CD4-positive, alpha-beta T cell treated with Interferon alpha-2 for 1 hour (primary cell): ENCODE measurements at regions not wholly inside any gene's neighbourhood (a gene's known extent, or its start where the extent isn't known, plus 50 kb on each side); places are given as distances from the start of the nearest gene placed in this dataset.

Experiments used
- DNase-seq, 2 donors: peaks; one replicate each; pipeline ENCODE4 v3.0.0-alpha.2; 2020 to 2022

GRCh38 chr5:6058055-6058715 is 320.2 kb downstream of the MED10 start:
- DNase-seq, result no peak

DNA sequence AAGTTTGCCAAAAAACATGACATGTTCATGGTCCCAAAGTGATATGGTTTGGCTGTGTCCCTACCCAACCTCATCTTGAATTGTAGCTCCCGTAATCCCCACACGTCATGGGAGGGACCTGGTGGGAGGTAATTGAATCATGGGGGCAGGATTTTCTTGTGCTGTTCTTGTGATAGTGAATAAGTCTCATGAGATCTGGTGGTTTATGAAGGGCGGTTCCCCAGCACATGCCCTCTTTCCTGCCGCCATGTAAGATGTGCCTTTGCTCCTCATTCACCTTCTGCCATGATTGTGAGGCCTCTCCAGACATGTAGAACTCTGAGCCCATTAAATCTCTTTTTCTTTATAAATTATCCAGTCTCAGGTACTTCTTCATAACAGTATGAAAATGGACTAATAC is 322.1 kb downstream of the MED10 start:
- DNase-seq, result no peak

DNA sequence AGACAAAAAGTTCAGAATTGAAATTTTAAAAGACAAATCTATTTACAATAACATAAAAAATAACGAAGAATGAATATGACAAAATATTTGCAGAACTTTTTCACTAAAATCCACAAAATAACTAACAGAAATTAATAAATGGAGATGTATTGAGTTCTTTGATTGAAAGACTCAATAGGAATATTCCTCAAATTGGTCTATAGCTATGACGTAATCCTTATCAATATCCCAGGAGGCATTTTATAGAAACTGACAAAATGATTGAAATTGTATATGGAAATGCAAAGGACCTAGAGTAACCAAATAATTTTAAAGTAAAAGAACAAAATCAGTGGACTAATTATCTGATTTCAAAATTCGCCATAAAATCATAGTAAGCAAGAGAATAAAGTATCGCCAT is 328.7 kb downstream of the MED10 start:
- DNase-seq, result no peak

DNA sequence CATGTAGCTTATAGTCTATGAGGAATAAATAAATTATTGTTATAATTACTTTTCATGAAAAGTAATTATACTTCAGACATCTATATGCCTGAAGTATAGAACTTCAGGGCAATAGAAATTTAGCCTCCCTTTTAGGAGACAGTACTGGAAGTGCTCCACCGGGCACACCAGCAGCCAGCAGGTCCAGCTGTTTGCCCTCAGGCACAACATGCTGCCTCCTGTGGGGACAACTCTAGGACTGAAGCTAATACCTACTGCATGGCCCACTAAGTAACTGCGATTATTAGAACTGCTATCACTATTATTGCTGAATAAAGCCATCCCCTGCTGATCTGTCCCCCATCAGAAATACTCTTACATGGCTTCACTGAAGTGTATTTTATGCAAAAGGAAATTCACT is 329.6 kb downstream of the MED10 start:
- DNase-seq, result no peak

DNA sequence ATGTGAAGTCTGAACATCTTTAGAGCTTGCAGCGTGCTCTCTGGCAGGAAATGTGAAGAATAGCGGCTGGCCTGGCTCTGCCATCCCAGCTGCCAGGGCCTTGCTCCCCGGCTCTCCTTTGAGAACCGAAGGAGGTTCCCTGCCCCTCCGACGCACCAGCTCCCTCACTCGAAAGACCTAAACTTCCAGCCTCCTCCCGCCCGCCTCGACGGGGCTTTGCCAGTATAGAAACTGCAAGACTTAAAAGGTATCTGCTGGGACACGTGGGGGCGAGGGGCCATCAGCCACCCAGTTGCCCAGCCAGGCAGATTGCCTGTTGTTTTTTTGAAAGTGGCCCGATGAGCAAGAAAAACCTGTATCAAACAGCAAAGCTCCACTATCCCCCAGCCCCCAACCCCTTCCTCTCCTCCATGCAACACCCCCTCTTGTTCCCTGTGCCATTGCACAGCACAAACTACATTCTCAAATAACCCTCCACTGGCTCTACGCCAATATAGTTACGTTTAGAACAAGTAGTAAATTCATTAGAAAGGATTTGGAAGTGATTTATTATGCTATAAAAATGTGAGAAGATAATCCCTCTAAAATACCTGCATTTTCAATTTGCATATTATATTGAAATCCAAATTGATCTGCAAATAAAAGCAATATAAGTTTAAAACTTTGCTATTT is 331.9 kb downstream of the MED10 start:
- DNase-seq, result no peak

GRCh38 chr5:6043491-6044310 is 334.6 kb downstream of the MED10 start:
- DNase-seq, result no peak

- DNase-seq, result no peak
These were observed 336.3 kb downstream of the MED10 start for GRCh38 chr5:6041977-6042550.

- DNase-seq, result no peak
These were observed 339.2 kb downstream of the MED10 start for GRCh38 chr5:6039111-6039510.

DNA sequence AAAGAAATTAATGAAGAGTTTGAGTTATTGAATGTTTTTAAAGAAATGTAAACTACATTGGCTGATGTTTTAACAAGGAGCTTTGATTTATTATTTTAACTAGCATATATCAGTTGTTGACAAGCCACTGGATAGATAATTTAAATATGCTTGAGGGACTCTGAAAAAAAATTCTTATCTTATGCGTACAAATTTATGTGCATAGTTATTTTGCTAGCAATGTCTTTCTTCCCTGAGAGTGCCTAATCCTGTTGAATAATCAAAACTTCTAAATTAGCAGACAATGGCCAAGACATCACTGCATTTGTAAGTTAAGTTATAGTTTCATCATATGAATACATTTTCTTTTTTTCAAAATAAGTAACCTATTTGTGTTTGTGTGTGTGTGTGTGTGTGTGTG is 342.3 kb downstream of the MED10 start:
- no peak for DNase-seq

GRCh38 chr5:6029811-6030271 is 348.5 kb downstream of the MED10 start:
- no peak for DNase-seq

- no peak for DNase-seq
These were observed 351.5 kb downstream of the MED10 start for GRCh38 chr5:6026766-6027406.

DNA sequence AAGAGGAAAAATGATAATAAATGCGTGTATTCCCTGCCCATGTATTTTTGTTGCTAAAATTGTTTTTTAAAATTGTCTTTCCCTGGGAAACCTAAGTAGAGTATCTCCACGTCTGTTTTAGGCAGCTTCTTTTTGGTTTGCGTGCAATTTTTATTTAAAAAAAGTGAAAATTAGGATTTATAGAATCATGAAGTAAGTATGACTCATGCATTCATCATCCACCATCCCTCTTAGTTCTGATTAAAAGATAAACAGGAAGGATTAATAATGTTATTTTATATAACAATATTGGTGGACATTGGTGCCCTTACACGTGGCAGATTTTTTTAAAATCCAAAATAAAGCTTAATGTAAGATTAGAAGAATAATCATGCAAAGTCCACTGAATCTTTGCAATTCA is 358.7 kb downstream of the MED10 start:
- no peak for DNase-seq

- no peak for DNase-seq
These were observed 364.8 kb downstream of the MED10 start for GRCh38 chr5:6013506-6013905.

DNA sequence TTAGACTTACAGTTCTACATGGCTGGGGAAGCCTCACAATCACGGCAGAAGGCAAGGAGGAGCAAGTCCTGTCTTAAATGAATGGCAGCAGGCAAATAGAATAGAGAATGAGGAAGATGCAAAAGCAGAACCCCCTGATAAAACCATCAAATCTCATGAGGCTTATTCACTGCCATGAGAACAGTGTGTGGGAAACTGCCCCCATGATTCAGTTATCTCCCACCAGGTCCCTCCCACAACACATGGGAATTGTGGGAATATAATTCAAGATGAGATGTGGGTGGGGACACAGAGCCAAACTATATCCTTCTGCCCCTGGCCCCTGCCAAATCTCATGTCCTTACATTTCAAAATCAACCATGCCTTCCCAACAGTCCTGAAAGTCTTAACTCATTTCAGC is 367.1 kb downstream of the MED10 start:
- DNase-seq, result no peak

DNA sequence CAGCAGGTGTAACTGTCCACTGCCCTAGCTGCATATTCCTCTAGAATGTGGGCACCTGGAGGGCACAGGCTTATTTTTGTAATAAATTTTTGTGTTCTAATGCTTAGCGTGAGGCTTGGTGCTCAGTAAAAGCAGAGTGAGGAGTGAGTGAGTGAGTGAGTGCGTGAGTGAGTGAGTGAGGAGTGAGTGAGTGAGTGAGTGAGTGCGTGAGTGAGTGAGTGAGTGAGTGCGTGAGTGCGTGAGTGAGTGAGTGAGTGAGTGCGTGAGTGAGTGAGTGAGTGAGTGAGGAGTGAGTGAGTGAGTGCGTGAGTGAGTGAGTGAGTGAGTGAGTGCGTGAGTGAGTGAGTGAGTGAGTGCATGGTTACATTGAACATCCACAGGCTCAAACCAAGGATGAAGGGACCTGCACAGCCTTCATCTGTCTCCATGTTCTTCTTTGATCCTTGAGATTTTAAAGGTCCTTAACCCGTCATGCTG is 371.5 kb downstream of the MED10 start:
- DNase-seq, result no peak

DNA sequence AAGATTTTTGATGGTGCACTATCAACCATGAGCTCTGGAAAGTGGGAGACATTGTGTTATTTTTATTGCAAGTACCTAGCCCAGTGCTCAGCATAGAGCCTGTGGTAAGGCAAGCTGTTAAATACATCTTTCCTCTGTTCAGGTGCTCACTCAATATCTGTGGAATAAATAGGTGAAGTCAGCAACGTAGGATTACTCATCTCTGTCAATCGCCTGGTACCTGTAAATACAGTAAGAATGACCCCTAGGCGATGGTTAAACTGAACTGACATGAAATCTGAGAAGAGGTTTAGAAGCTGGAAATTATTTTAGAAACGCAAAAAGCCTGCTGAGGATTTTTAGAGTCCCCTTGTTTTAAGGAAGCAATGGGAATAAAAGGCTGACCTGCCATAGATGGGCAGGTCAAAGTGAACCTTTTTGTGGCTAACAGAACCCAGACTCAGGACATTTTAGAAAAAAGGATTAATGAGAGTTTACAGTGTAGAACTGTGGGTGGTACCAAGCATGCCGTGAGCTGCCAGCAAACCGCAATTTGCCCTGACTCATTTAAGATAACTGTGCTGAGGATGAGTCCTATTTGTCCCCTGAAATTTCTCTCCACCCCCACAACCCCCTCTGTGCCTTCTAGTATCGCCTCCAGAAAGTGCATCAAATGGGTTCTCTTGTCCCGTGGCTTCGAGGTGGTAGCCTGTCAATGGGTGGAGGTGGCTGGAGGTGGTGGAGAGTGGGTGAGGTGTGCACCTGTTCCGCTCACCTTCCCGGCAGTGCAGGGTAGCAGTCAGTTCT is 375.1 kb downstream of the MED10 start:
- no peak for DNase-seq

DNA sequence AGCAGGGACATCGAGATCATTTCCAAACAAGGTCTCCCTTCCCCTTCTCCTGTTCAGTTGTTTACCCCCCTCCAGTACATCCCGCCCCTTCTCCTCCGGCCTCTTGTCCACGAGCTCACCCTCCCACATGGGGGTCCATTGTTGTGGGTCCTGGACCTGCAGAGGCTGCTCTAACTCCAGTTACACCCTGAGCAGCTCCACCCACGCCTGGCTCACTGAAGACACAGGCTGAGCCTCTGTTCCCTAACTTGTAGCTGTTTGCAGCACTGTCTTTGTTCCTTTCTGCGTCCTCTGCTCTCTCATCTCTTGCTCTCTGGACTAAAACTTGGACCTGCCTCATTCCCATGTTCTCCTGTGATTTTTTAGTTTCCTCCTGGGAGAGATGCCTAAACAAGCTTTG is 377.5 kb downstream of the MED10 start:
- no peak for DNase-seq

DNA sequence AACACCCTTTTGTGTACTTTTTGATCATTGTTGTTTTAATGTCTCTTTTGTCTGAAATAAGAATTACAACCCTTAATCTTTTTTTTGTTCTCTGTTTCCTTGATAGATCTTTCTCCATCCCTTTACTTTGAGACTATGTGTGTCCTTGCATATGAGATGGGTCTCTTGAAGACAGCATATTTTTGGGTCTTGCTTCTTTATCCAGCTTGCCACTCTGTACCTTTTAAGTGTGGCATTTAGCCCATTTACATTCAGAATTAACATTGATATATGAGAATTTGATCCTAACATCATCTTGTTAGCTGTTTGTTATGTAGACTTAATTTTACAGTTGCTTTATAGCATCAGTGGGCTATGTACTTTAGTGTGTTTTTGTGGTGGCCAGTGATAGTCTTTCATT is 382.5 kb downstream of the MED10 start:
- no peak for DNase-seq

DNA sequence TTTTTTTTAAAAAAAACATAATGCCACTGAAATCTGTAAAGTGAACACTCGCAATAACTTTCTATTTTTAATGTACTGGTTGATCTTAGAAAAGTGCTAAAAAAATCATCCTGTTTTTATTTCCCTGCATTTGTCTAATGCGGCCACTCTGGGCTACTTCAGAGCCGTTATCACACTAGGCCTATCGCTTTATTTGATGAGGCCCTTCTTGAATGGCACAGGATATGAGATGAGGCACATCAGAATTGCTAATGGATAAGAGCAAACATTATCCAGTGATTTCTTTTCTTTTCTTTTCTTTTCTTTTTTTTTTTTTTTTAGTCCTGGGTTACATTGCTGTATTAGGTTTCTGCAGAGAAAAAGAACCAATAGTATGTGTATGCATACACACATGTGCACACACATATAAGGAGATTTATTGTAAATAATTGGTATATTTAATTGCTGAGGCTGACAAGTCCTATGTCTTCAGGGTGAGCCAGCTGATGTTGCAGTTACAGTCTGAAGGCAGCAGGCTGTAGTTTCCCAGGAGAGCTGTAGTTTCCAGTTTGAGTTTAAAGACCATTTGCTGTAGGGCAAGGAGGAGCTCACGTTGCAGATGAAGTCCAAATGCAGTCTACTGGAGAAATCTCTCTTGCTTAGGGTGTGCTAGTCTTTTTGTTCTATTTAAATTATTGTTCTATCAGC is 391.7 kb downstream of the MED10 start:
- DNase-seq, result no peak

GRCh38 chr5:5985332-5985731 is 393.0 kb downstream of the MED10 start:
- no peak for DNase-seq

- no peak for DNase-seq
These were observed 394.9 kb downstream of the MED10 start for GRCh38 chr5:5983261-5983980.
